22Rv1 (cell line): ENCODE measurements at regions not wholly inside any gene's neighbourhood (a gene's known extent, or its start where the extent isn't known, plus 50 kb on each side); places are given as distances from the start of the nearest gene placed in this dataset.

ENCODE experiments used
- CTCF ChIP-seq: fragments of 450-650 bp; IDR thresholded peaks from 2 replicates; pipeline ENCODE4 v1.5.1; 2017; ENCODE audit warnings: mild to moderate bottlenecking
- ZFX ChIP-seq: fragments of 450-650 bp; IDR thresholded peaks from 2 replicates; pipeline ENCODE4 v1.6.1; 2017; ENCODE audit warnings: antibody characterized with exemption, borderline replicate concordance

GRCh38 chr2:22449696-22450095 lies 935.3 kb upstream of the KLHL29 start:
- no peak for TF ChIP-seq CTCF
- TF ChIP-seq ZFX, result no peak
